ENCODE measurements at regions not wholly inside any gene's neighbourhood (a gene's known extent, or its start where the extent isn't known, plus 50 kb on each side); places are given as distances from the start of the nearest gene placed in this dataset.
A peak's percentile ranks its signal among the peaks of the same experiment; 100 is the strongest.
"Not testable (repeated sequence)": the region's sequence is repeated elsewhere in the genome, so short reads cannot be mapped to it uniquely, and the experiment has no call there.

DNA sequence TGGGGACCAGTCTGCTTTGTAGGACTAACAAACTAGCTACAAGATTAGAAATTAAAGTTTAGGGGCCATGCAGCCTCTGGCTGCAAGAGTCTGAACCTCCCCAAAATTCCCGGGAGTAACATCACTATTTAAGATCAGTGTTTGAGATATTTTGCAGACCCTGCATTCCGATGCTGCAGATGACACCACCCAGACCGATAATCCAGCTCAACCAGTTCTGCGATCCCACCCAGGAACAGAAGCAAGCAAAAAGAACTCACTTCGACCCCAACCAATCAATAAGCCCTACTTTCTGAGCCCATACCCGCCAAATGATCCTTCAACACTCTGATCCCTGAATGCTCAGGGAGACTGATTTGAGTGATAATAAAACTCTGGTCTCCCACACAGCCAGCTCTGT, 877.8 kb downstream of the FAT4 start:
- DNase-seq (ENCODE audit: low read depth), result no peak
- H3K4me3 ChIP-seq (ENCODE audit: control insufficient read depth, low read depth, low read length), result no peak overlapping the region
- TF ChIP-seq, protein P1, sequence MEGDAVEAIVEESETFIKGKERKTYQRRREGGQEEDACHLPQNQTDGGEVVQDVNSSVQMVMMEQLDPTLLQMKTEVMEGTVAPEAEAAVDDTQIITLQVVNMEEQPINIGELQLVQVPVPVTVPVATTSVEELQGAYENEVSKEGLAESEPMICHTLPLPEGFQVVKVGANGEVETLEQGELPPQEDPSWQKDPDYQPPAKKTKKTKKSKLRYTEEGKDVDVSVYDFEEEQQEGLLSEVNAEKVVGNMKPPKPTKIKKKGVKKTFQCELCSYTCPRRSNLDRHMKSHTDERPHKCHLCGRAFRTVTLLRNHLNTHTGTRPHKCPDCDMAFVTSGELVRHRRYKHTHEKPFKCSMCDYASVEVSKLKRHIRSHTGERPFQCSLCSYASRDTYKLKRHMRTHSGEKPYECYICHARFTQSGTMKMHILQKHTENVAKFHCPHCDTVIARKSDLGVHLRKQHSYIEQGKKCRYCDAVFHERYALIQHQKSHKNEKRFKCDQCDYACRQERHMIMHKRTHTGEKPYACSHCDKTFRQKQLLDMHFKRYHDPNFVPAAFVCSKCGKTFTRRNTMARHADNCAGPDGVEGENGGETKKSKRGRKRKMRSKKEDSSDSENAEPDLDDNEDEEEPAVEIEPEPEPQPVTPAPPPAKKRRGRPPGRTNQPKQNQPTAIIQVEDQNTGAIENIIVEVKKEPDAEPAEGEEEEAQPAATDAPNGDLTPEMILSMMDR (conservative IDR thresholded peaks at IDR 0.05; ENCODE audit: control insufficient read depth, insufficient read depth, low read depth, low read length), result no peak

GRCh38 chr4:126201251-126202138, 886.7 kb downstream of the FAT4 start:
- DNase-seq (ENCODE audit: low read depth); H3K4me3 ChIP-seq (ENCODE audit: control insufficient read depth, low read depth, low read length): not testable (repeated sequence)

DNA sequence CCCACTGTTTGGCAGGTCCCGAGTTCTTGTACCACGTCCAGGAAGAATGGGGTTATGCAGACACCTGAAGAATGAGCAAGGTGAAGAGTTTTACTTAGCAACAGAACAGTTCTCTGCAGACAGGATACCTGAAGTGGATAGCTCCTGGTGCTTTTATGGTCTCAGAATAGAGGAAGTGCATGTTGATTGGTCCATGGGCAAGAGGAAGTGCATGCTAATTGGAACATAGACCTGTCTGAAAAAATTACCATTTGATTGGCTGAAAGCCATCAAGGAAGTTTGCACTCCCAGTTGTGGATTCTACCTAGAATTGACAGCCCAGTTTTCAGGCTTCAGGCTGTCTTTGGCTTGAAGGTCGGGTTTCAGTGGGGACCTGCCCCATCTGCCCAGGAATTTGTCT, 887.5 kb downstream of the FAT4 start:
- TF ChIP-seq, protein P1 (conservative IDR thresholded peaks at IDR 0.05; ENCODE audit: control insufficient read depth, insufficient read depth, low read depth, low read length), result no peak
- no peak for DNase-seq (ENCODE audit: low read depth)
- no peak overlapping the region for H3K4me3 ChIP-seq (ENCODE audit: control insufficient read depth, low read depth, low read length)

DNA sequence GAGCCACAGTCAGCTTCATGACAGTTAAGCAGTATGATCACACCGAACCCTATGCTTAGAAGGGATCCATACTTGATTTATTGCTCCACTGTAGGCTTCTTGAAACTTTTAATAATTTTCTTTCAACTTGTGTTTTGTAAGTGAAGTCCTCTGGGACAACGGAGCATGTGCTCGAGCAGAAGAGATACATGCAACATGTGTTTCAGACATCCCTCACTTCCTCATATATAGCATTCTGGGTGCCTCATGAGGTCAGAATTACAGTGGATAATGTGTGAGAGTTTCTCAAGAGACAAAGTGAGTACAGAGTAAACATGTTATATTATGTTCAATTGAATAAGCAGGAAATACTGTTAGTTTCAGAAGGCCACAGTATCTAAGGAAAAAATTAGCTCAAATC, 893.2 kb downstream of the FAT4 start:
- DNase-seq (ENCODE audit: low read depth), result no peak
- H3K4me3 ChIP-seq (ENCODE audit: control insufficient read depth, low read depth, low read length), result no peak overlapping the region
- TF ChIP-seq, protein P1 (conservative IDR thresholded peaks at IDR 0.05; ENCODE audit: control insufficient read depth, insufficient read depth, low read depth, low read length), result no peak

DNA sequence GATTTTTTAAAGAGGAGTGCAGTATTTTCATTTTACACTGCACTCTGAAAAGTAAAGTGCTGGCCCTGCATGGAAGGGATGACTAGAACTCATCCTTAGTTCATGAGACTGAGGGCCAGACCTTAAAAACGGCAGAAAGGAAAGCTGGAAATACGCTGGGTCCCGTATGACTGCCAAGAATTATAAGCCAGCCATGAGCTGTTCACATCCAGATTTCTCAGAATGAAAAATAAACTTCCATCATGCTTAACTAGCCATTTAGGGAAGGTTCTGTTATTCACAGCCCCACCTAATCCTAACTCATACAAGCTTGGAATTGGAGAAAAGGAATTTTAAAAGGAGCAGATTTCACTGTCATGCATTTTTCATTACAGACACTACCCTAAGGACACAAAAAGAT, 894.4 kb downstream of the FAT4 start:
- TF ChIP-seq, protein P1 (conservative IDR thresholded peaks at IDR 0.05; ENCODE audit: control insufficient read depth, insufficient read depth, low read depth, low read length), result no peak
- H3K4me3 ChIP-seq (ENCODE audit: control insufficient read depth, low read depth, low read length), result no peak overlapping the region
- DNase-seq (ENCODE audit: low read depth), result peak; percentile 38

DNA sequence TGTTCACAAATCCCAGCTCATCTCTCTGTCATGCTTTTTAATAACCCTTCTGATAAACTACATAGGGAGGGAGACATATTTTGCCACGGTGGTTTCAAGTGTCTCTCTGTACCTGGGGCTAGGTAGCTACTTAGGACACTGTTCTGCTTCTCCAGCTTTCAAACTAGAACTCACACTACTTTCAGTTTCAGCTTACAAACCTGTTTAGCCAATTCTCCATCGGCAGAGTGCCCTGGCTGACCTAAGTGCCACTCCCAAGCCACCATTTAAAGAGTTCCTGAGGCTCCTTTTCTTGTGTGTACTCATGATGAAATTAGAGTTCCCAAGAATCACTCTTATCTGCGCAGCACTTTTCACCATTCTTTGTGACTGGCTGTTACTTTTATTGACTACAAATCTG, 899.2 kb downstream of the FAT4 start:
- no peak for DNase-seq (ENCODE audit: low read depth)
- no peak overlapping the region for H3K4me3 ChIP-seq (ENCODE audit: control insufficient read depth, low read depth, low read length)
- TF ChIP-seq, protein P1 (conservative IDR thresholded peaks at IDR 0.05; ENCODE audit: control insufficient read depth, insufficient read depth, low read depth, low read length), result no peak

- no peak for DNase-seq (ENCODE audit: low read depth)
- no peak overlapping the region for H3K4me3 ChIP-seq (ENCODE audit: control insufficient read depth, low read depth, low read length)
- TF ChIP-seq, protein P1 (conservative IDR thresholded peaks at IDR 0.05; ENCODE audit: control insufficient read depth, insufficient read depth, low read depth, low read length), result no peak
Measured at GRCh38 chr4:126215759-126216158, 901.0 kb downstream of the FAT4 start.
